ENCODE measurements at regions not wholly inside any gene's neighbourhood (a gene's known extent, or its start where the extent isn't known, plus 50 kb on each side); places are given as distances from the start of the nearest gene placed in this dataset.

- H3K9me3 ChIP-seq (ENCODE audit: control insufficient read depth, insufficient read depth, low read length): no peaks in the 10 kb centered on the region
- H3K27me3 ChIP-seq (ENCODE audit: control insufficient read depth, insufficient read depth, low read length): no peaks in the 10 kb centered on the region
- ChIA-PET POLR2A (no interaction called here), CTCF (interaction anchor here (0.5 to 0.6 kb wide), 2 partner anchors 1177 to 1195 kb away, joined by 3 read pairs; no protein-coding TSS in a partner anchor)
- no peak for DNase-seq (ENCODE audit: low read depth, low spot score)
- no peak overlapping the region for H3K4me3 ChIP-seq (ENCODE audit: low read depth, low read length)
- TF ChIP-seq CTCF (IDR thresholded peaks at IDR 0.05; ENCODE audit: low read depth, low read length): no peak
- no peak overlapping the region for H3K27ac ChIP-seq (ENCODE audit: low read depth, low read length)
Measured at GRCh38 chr6:48996461-48997119, 466.5 kb downstream of the MMUT start.

- TF ChIP-seq CTCF (IDR thresholded peaks at IDR 0.05; ENCODE audit: low read depth, low read length): no peak
- no peak for DNase-seq (ENCODE audit: low read depth, low spot score)
- ChIA-PET POLR2A (no interaction called here), CTCF (no interaction called here)
- H3K4me3 ChIP-seq (ENCODE audit: low read depth, low read length): no peak overlapping the region
- H3K9me3 ChIP-seq (ENCODE audit: control insufficient read depth, insufficient read depth, low read length): peaks cover 11% of the 10 kb centered on the region
- no peak overlapping the region for H3K27ac ChIP-seq (ENCODE audit: low read depth, low read length)
- H3K27me3 ChIP-seq (ENCODE audit: control insufficient read depth, insufficient read depth, low read length): no peaks in the 10 kb centered on the region
Measured at GRCh38 chr6:48994811-48995210, 468.2 kb downstream of the MMUT start.

GRCh38 chr6:48990739-48991138, 472.3 kb downstream of the MMUT start:
- Histone ChIP-seq H3K4me3 (ENCODE audit: low read depth, low read length) (no peak overlapping the region), H3K9me3 (ENCODE audit: control insufficient read depth, insufficient read depth, low read length) (peaks cover 23% of the 10 kb centered on the region), H3K27me3 (ENCODE audit: control insufficient read depth, insufficient read depth, low read length) (no peaks in the 10 kb centered on the region), H3K27ac (ENCODE audit: low read depth, low read length) (no peak overlapping the region)
- POLR2A ChIA-PET: no interaction called here
- TF ChIP-seq CTCF (IDR thresholded peaks at IDR 0.05; ENCODE audit: low read depth, low read length): no peak
- CTCF ChIA-PET: no interaction called here
- no peak for DNase-seq (ENCODE audit: low read depth, low spot score)

GRCh38 chr6:48986845-48987244, 476.2 kb downstream of the MMUT start:
- DNase-seq (ENCODE audit: low read depth, low spot score): no peak
- no peak overlapping the region for H3K4me3 ChIP-seq (ENCODE audit: low read depth, low read length)
- H3K27me3 ChIP-seq (ENCODE audit: control insufficient read depth, insufficient read depth, low read length): no peaks in the 10 kb centered on the region
- peaks cover 35% of the 10 kb centered on the region for H3K9me3 ChIP-seq (ENCODE audit: control insufficient read depth, insufficient read depth, low read length)
- CTCF ChIA-PET: no interaction called here
- POLR2A ChIA-PET: no interaction called here
- TF ChIP-seq CTCF (IDR thresholded peaks at IDR 0.05; ENCODE audit: low read depth, low read length): no peak
- no peak overlapping the region for H3K27ac ChIP-seq (ENCODE audit: low read depth, low read length)

- TF ChIP-seq CTCF (IDR thresholded peaks at IDR 0.05; ENCODE audit: low read depth, low read length): no peak
- ChIA-PET CTCF (no interaction called here), POLR2A (no interaction called here)
- DNase-seq (ENCODE audit: low read depth, low spot score): no peak
- peaks cover 35% of the 10 kb centered on the region for H3K9me3 ChIP-seq (ENCODE audit: control insufficient read depth, insufficient read depth, low read length)
- no peaks in the 10 kb centered on the region for H3K27me3 ChIP-seq (ENCODE audit: control insufficient read depth, insufficient read depth, low read length)
- H3K4me3 ChIP-seq (ENCODE audit: low read depth, low read length): no peak overlapping the region
- no peak overlapping the region for H3K27ac ChIP-seq (ENCODE audit: low read depth, low read length)
Measured at GRCh38 chr6:48986105-48986504, 476.9 kb downstream of the MMUT start.
